HEK293 (cell line): ENCODE measurements at regions not wholly inside any gene's neighbourhood (a gene's known extent, or its start where the extent isn't known, plus 50 kb on each side); places are given as distances from the start of the nearest gene placed in this dataset.

Experiments
- CTCF ChIA-PET: fragments of 350-600 bp; formaldehyde crosslinking; extraction: SDS; loops from one replicate; lab custom pipeline; 2021; ENCODE audit warnings: antibody characterized with exemption; lab: Yijun Ruan, JAX
- POLR2A ChIA-PET: fragments of 300-600 bp; formaldehyde crosslinking; extraction: SDS; loops from one replicate; lab custom pipeline; 2020; ENCODE audit warnings: antibody characterized with exemption, inconsistent platforms; lab: Yijun Ruan, JAX
- H3K27ac ChIP-seq: fragments of 200-500 bp; sonication (Bioruptor generic); 2 replicates; pipeline ENCODE4 v1.5.1; 2014; ENCODE audit warnings: low read depth, low read length, control low read depth, inconsistent platforms; ENCODE audit errors: extremely low read depth
- H3K36me3 ChIP-seq, 2 experiments: fragments of 200-500 bp in 1 of 2; sonication (Bioruptor generic) in 1 of 2; 1 replicate in 1 of 2; 2 replicates in 1 of 2; pipeline ENCODE4 v1.5.1; 2014 to 2017; ENCODE audit warnings: inconsistent platforms in 2 of 2, low read length in 2 of 2; ENCODE audit not compliant: control insufficient read depth in 2 of 2, insufficient read depth in 1 of 2
- H3K4me1 ChIP-seq: fragments of 200-500 bp; sonication (Bioruptor generic); 2 replicates; pipeline ENCODE4 v1.5.1; 2014; ENCODE audit warnings: mild to moderate bottlenecking, low read length, inconsistent platforms; ENCODE audit not compliant: control insufficient read depth, insufficient read depth
- H3K4me3 ChIP-seq: 2 replicates; pipeline ENCODE4 v1.5.1; 2011; ENCODE audit warnings: low read depth, mild to moderate bottlenecking, control low read depth, low read length, moderate library complexity
- H3K9me3 ChIP-seq: fragments of 200-500 bp; sonication (Bioruptor generic); 2 replicates; pipeline ENCODE4 v1.5.1; 2014; ENCODE audit warnings: low read depth, low read length, inconsistent platforms; ENCODE audit not compliant: control insufficient read depth, insufficient read depth
- ATF2 ChIP-seq: fragments of 450-650 bp; formaldehyde crosslinking; IDR thresholded peaks from 2 replicates; pipeline ENCODE4 v1.5.1; 2016; ENCODE audit warnings: missing biosample characterization, missing genetic modification characterization, low read depth
- GFI1B ChIP-seq: fragments of 450-650 bp; formaldehyde crosslinking; IDR thresholded peaks from 2 replicates; pipeline ENCODE4 v1.5.1; 2016; ENCODE audit warnings: missing biosample characterization, missing genetic modification characterization
- KLF10 ChIP-seq: fragments of 450-650 bp; IDR thresholded peaks from 2 replicates; pipeline ENCODE4 v1.5.1; 2018; ENCODE audit warnings: missing biosample characterization, mild to moderate bottlenecking, missing genetic modification characterization
- PATZ1 ChIP-seq: fragments of 450-650 bp; formaldehyde crosslinking; IDR thresholded peaks from 2 replicates; pipeline ENCODE4 v1.5.1; 2016; ENCODE audit warnings: missing biosample characterization, missing genetic modification characterization
- RBAK ChIP-seq: fragments of 450-650 bp; formaldehyde crosslinking; IDR thresholded peaks from 2 replicates; pipeline ENCODE4 v1.5.1; 2016; ENCODE audit warnings: missing biosample characterization, missing genetic modification characterization
- ZBTB49 ChIP-seq: fragments of 450-650 bp; formaldehyde crosslinking; IDR thresholded peaks from 2 replicates; pipeline ENCODE4 v1.5.1; 2016; ENCODE audit warnings: missing biosample characterization, missing genetic modification characterization, low read depth
- ZFHX2 ChIP-seq: fragments of 450-650 bp; formaldehyde crosslinking; conservative IDR thresholded peaks from 2 replicates; pipeline ENCODE4 v1.5.1; 2016; ENCODE audit warnings: missing biosample characterization, missing genetic modification characterization
- ZIC2 ChIP-seq: fragments of 450-650 bp; formaldehyde crosslinking; IDR thresholded peaks from 2 replicates; pipeline ENCODE4 v1.5.1; 2016; ENCODE audit warnings: missing biosample characterization, missing genetic modification characterization
- ZNF239 ChIP-seq: fragments of 450-650 bp; formaldehyde crosslinking; IDR thresholded peaks from 2 replicates; pipeline ENCODE4 v1.5.1; 2016; ENCODE audit warnings: missing biosample characterization, missing genetic modification characterization
- ZNF324 ChIP-seq: fragments of 450-650 bp; formaldehyde crosslinking; IDR thresholded peaks from 2 replicates; pipeline ENCODE4 v1.5.1; 2016; ENCODE audit warnings: missing biosample characterization, missing genetic modification characterization
- ZNF391 ChIP-seq: fragments of 450-650 bp; formaldehyde crosslinking; IDR thresholded peaks from 2 replicates; pipeline ENCODE4 v1.5.1; 2016; ENCODE audit warnings: low read depth, missing biosample characterization, missing genetic modification characterization, borderline replicate concordance
- ZNF510 ChIP-seq: fragments of 450-650 bp; formaldehyde crosslinking; IDR thresholded peaks from 2 replicates; pipeline ENCODE4 v1.5.1; 2018; ENCODE audit warnings: mild to moderate bottlenecking, missing genetic modification characterization, missing biosample characterization; ENCODE audit not compliant: insufficient replicate concordance
- ZNF514 ChIP-seq: fragments of 450-650 bp; formaldehyde crosslinking; IDR thresholded peaks from 2 replicates; pipeline ENCODE4 v1.5.1; 2016; ENCODE audit warnings: missing biosample characterization, missing genetic modification characterization
- ZNF558 ChIP-seq: fragments of 450-650 bp; formaldehyde crosslinking; IDR thresholded peaks from 2 replicates; pipeline ENCODE4 v1.5.1; 2016; ENCODE audit warnings: missing biosample characterization, missing genetic modification characterization
- ZNF585B ChIP-seq: fragments of 450-650 bp; formaldehyde crosslinking; IDR thresholded peaks from 2 replicates; pipeline ENCODE4 v1.5.1; 2016; ENCODE audit warnings: missing biosample characterization, missing genetic modification characterization
- ZNF596 ChIP-seq: fragments of 450-650 bp; IDR thresholded peaks from 2 replicates; pipeline ENCODE4 v1.5.0; 2018; ENCODE audit warnings: missing biosample characterization, mild to moderate bottlenecking, missing genetic modification characterization, moderate library complexity
- ZNF626 ChIP-seq: fragments of 450-650 bp; sonication (Bioruptor Pico); formaldehyde crosslinking; IDR thresholded peaks from 2 replicates; pipeline ENCODE4 v1.5.1; 2018; ENCODE audit warnings: missing biosample characterization, missing genetic modification characterization, inconsistent platforms
- ZNF629 ChIP-seq: fragments of 450-650 bp; formaldehyde crosslinking; IDR thresholded peaks from 2 replicates; pipeline ENCODE4 v1.5.1; 2017; ENCODE audit warnings: missing biosample characterization, missing genetic modification characterization
- ZNF639 ChIP-seq: fragments of 450-650 bp; formaldehyde crosslinking; IDR thresholded peaks from 2 replicates; pipeline ENCODE4 v1.5.1; 2016; ENCODE audit warnings: missing biosample characterization, missing genetic modification characterization
- ZNF658 ChIP-seq: fragments of 450-650 bp; formaldehyde crosslinking; IDR thresholded peaks from 2 replicates; pipeline ENCODE4; 2016; ENCODE audit warnings: missing biosample characterization, missing genetic modification characterization
- ZNF677 ChIP-seq: fragments of 450-650 bp; IDR thresholded peaks from 2 replicates; pipeline ENCODE4 v1.5.0; 2018; ENCODE audit warnings: missing biosample characterization, mild to moderate bottlenecking, missing genetic modification characterization, moderate library complexity
- ZNF792 ChIP-seq: fragments of 450-650 bp; formaldehyde crosslinking; IDR thresholded peaks from 2 replicates; pipeline ENCODE4 v1.5.1; 2016; ENCODE audit warnings: missing biosample characterization, missing genetic modification characterization
- ZSCAN30 ChIP-seq: fragments of 450-650 bp; IDR thresholded peaks from 2 replicates; pipeline ENCODE4 v1.5.1; 2018; ENCODE audit warnings: missing biosample characterization, mild to moderate bottlenecking, missing genetic modification characterization, moderate library complexity
- TF ChIP-seq, protein P1 (sequence below): fragments of 450-650 bp; formaldehyde crosslinking; IDR thresholded peaks from 2 replicates; pipeline ENCODE4 v1.5.1; 2016; ENCODE audit warnings: missing biosample characterization, missing genetic modification characterization, borderline replicate concordance
- TF ChIP-seq, protein P2 (sequence below): fragments of 450-650 bp; formaldehyde crosslinking; IDR thresholded peaks from 2 replicates; pipeline ENCODE4 v1.5.1; 2016; ENCODE audit warnings: missing biosample characterization, missing genetic modification characterization

GRCh38 chr1:70779571-70779970 is 268.0 kb downstream of the PTGER3 start (continued):
- TF ChIP-seq ZNF558 (tag by site-specific recombination) (no peak), GFI1B (tag by site-specific recombination) (no peak), ZNF658 (tag by site-specific recombination) (no peak), ZNF391 (tag by site-specific recombination) (no peak), ATF2 (tag by site-specific recombination) (no peak), PATZ1 (tag by site-specific recombination) (no peak), RBAK (tag by site-specific recombination) (no peak)

DNA sequence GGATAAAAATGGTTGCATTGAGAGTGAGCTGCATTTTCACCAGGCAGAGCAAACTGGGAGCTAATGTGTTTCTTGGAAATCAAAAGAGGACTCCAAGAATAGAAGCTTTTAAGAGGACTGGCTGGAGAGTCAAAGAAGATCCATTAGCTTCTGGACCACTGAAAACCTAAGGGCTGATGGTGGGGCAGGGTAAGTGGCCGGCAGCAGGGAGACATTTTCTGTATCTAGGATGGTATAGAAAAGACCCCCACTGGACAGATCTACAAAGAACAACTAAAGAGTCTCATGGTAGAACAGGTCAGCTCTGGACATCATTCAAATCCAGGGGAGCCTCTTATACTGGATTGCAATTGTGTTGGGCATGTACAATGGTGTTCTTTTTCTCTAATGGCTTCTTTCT is 262.3 kb downstream of the PTGER3 start:
- POLR2A ChIA-PET = no interaction called here
- no peaks in the 10 kb centered on the region for H3K4me1 ChIP-seq

More for the DNA sequence above, 262.3 kb downstream of the PTGER3 start:
- no peak for TF ChIP-seq ZNF626 (tag by site-specific recombination)
- TF ChIP-seq, protein P1, sequence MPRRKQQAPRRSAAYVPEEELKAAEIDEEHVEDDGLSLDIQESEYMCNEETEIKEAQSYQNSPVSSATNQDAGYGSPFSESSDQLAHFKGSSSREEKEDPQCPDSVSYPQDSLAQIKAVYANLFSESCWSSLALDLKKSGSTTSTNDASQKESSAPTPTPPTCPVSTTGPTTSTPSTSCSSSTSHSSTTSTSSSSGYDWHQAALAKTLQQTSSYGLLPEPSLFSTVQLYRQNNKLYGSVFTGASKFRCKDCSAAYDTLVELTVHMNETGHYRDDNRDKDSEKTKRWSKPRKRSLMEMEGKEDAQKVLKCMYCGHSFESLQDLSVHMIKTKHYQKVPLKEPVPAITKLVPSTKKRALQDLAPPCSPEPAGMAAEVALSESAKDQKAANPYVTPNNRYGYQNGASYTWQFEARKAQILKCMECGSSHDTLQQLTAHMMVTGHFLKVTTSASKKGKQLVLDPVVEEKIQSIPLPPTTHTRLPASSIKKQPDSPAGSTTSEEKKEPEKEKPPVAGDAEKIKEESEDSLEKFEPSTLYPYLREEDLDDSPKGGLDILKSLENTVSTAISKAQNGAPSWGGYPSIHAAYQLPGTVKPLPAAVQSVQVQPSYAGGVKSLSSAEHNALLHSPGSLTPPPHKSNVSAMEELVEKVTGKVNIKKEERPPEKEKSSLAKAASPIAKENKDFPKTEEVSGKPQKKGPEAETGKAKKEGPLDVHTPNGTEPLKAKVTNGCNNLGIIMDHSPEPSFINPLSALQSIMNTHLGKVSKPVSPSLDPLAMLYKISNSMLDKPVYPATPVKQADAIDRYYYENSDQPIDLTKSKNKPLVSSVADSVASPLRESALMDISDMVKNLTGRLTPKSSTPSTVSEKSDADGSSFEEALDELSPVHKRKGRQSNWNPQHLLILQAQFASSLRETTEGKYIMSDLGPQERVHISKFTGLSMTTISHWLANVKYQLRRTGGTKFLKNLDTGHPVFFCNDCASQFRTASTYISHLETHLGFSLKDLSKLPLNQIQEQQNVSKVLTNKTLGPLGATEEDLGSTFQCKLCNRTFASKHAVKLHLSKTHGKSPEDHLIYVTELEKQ (tag by site-specific recombination) = no peak
- no peak for TF ChIP-seq ZNF639
- TF ChIP-seq ZNF629 (tag by site-specific recombination) = no peak
- TF ChIP-seq ZBTB49 (tag by site-specific recombination) = no peak
- TF ChIP-seq ZFHX2 (tag by site-specific recombination) = no peak
- no peak for TF ChIP-seq ZNF514 (tag by site-specific recombination)
- TF ChIP-seq ZNF510 (tag by site-specific recombination) = no peak
- TF ChIP-seq ZSCAN30 (tag by site-specific recombination) = no peak
- no peak for TF ChIP-seq ZNF596 (tag by site-specific recombination)
- TF ChIP-seq KLF10 = no peak
- TF ChIP-seq ZNF324 = no peak
- TF ChIP-seq ZNF239 (tag by site-specific recombination) = no peak
- no peak for TF ChIP-seq ZNF585B (tag by site-specific recombination)
- no peak for TF ChIP-seq ZIC2
- TF ChIP-seq ZNF792 (tag by site-specific recombination) = no peak
- TF ChIP-seq, protein P2, sequence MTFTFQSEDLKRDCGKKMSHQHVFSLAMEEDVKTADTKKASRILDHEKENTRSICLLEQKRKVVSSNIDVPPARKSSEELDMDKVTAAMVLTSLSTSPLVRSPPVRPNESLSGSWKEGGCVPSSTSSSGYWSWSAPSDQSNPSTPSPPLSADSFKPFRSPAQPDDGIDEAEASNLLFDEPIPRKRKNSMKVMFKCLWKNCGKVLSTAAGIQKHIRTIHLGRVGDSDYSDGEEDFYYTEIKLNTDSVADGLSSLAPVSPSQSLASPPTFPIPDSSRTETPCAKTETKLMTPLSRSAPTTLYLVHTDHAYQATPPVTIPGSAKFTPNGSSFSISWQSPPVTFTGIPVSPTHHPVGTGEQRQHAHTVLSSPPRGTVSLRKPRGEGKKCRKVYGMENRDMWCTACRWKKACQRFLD (tag by site-specific recombination) = no peak
- TF ChIP-seq ZNF677 (tag by site-specific recombination) = no peak
- TF ChIP-seq, all 188 proteins: peak for 0
- Histone ChIP-seq H3K27ac (no peak overlapping the region), H3K9me3 (no peaks in the 10 kb centered on the region), H3K36me3 (no peaks in the 10 kb centered on the region), H3K4me3 (no peak overlapping the region)
- CTCF ChIA-PET = no interaction called here
